ENCODE measurements at regions not wholly inside any gene's neighbourhood (a gene's known extent, or its start where the extent isn't known, plus 50 kb on each side); places are given as distances from the start of the nearest gene placed in this dataset.

GRCh38 chr2:47315475-47315874, 53.6 kb upstream of the EPCAM start:
- no peak for DNase-seq

- DNase-seq = no peak
Observed at GRCh38 chr2:47313728-47314127, 55.4 kb upstream of the EPCAM start.

- DNase-seq = no peak
Observed at GRCh38 chr2:47313141-47313691, 55.9 kb upstream of the EPCAM start.

- DNase-seq = no peak
Observed at GRCh38 chr2:47312491-47312850, 56.6 kb upstream of the EPCAM start.

DNA sequence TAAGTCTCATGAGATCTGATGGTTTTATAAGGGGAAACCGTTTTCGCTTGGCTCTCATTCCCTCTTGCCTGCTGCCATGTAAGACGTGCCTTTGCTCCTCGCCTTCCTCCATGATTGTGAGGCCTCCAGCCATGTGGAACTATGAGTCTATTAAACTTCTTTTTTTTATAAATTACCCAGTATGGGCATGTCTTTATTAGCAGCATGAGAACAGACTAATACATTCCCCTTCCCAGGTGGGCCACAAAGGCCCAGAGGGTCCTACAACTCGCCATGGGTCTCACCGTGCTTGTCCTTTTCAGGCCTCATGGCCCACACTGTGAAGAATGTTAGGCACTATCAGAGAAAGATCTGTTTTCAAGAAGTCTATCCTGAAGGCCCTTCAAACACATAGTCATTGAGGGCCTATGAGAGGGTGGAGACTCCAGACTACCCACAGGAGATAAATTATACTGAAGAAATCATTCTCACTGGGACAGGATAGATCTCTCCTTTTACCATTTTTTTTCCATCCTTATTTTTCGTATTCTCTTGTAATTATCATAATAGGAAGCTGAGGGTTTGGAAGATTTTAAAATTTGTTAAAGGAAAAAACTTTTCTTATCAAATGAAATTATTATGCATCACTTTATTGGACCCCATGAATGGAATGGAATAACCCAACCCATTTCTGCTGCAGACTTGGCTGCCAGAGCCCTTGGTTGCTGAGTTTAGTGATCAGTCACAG, 57.2 kb upstream of the EPCAM start:
- no peak for DNase-seq

GRCh38 chr2:47310801-47311560, 58.1 kb upstream of the EPCAM start:
- no peak for DNase-seq

DNA sequence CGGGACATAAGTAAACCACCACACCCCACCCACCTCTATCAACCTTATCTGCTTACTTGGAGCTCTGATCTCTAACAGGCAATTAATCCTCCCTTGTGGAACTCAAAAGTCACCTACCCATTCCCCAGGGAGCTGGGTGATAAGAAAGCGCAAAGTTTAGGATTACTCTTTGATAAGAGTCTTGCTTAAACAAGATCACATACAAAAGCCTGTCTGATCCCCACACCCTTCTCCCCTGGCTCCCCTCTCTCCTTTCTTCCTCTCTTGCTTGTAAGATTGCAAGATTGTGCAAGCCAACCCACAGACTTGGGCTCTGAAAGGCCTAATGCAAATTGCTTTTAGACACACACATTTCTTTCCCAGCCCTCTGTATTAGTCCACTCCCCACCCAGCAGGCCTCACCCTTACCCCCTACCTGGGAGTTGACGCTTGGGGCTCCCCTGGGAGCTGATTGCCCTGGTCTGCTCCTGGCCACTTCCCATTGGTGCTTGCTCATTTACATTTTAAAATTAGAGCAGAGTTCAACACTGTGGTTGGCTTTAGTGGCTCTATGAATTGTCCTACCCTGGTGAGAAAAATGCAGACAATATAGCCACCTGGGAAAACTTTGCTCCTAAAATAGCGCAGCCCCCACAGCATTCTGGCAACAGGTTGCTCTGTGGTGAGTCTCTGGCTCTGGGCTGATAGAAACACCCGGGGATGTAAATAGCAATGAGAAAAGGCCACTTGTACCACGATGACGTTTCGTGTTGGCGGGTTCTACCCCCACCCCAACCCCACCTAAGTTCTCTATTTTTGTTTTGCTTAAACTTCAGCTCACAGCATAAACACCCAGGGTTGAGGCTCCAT, 58.9 kb upstream of the EPCAM start:
- peak; percentile 52 for DNase-seq

DNA sequence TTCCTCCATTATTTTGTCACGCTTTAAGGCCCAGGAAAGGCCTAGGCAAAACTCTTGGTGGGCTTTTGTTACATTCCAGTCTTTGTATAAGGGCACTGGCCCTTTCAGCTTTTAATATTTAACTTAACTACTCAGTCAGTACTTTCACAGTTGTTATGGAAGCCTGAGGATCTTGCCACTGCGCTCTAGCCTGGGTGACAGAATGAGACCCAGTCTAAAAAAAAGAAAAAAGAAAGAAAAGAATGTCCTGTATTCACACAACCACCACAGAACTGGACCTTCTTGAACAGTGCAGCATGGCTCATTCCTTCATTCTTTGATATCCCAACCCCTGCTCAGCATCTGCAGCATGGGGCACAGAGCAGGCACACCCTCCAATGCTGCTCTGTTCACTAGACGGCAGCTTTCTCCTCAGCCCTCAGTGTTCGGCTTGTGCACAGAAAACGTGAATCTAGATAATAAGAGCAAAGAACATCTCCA, 59.6 kb upstream of the EPCAM start:
- DNase-seq = no peak

GRCh38 chr2:47307066-47307465, 62.0 kb upstream of the EPCAM start:
- peak; percentile 28 for DNase-seq

- no peak for DNase-seq
Observed at GRCh38 chr2:47304654-47305053, 64.5 kb upstream of the EPCAM start.

DNA sequence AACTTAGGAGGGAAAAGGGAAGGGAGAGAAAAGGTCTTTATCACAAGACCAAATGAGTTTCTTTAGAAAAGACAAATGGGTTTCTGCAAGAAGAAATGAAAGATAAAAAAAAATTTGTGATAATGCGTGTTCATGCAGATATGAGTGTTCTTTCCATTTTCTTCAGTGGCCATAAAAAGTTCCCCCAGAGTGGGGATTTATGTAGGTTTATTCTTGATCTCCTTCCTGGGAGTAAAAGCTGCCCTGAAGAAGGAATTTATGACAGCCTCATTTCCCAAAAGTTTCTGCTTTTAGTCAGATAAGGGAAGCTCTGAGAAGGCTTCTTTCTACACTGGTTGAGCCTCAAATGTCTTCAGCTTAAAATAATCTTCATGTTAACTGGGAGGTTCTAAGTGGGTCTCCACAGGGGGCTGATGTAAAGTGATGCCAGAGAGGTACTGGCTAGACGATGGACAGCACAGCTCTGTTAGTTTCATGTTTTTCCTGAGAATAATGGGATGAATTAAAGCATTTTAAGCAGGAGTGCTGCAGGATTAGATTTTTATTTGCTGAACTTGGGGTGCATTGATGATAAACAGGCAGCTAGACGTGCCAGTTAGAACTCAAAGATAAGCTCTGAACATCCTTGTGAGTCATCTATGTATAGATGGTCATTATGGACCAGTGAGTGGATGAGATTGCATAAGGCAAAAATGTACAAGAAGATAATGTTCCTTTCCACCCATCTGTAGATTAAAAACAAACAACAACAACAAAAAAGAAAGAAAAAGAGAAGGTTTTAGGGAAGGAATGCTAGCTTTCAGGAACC, 65.6 kb upstream of the EPCAM start:
- no peak for DNase-seq

DNA sequence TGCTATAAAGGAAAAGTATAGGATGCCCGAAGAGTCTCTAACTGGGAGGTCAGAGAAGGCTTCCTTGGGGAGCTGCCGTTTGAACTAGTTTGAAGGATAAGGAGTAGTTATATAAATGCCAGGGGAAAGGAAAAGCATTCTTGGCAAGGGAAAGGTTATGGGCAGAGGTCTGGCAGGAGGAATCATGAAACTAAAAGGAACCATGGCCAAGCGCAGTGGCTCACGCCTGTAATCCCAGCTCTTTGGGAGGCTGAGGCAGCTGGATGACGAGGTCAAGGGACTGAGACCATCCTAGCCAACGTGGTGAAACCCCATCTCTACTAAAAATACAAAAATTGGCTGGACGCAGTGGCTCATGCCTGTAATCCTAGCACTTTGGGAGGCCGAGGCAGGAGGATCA, 66.8 kb upstream of the EPCAM start:
- no peak for DNase-seq

DNA sequence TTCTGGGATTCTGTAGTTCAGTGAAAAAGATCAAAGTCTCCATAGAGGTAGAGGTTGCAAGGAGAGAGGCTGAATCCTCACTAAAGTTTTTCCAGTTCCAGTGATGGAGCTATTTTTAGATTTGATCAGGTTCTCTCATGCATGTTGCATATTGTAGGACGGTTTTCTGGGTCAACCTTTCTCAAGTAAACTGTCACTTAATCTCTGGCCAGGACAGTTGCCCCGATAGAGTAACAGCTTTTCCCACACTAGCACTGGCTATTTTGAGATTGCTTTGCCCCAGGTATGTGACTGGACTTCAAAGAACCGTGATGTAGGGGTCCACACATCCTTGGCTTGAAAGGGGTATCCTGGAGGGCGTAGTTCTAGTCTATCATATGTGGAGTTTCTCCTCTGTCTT, 67.4 kb upstream of the EPCAM start:
- no peak for DNase-seq

DNA sequence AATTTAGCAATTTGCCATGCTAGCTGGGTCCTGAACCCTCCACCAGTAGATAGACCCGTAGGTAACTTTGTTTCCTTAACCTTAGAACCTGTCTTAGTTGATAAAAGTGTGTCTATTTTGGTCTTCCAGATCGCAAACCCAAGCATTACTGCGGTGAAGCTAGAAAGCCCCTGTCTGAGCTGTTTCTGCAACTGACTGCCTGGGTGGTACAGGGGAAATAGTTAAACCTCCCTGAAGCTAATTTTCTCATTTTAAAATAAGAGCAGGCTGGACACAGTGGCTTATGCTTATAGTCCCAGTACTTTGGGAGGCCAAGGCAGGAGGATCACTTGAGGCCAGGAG, 67.9 kb upstream of the EPCAM start:
- DNase-seq = no peak

- no peak for DNase-seq
Observed at GRCh38 chr2:47300609-47301276, 68.4 kb upstream of the EPCAM start.

GRCh38 chr2:47300081-47300480, 69.0 kb upstream of the EPCAM start:
- no peak for DNase-seq

DNA sequence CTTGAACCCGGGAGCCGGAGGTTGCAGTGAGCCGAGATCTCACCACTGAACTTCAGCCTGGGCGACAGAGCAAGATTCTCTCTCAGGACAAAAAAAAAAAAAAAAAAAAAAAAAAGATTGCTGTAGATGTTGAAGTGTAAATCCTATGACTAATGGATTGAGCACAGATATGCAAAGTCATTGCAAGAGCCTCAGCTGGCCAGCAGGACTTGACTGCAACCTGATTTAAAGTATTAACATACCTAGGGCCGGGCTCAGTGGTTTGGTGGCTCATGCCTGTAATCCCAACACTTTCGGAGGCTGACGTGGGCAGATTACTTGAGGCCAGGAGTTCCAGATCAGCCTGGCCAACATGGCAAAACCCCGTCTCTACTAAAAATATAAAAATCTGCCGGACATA, 69.6 kb upstream of the EPCAM start:
- DNase-seq = peak; percentile 80

- DNase-seq = no peak
Observed at GRCh38 chr2:47298771-47299170, 70.3 kb upstream of the EPCAM start.

DNA sequence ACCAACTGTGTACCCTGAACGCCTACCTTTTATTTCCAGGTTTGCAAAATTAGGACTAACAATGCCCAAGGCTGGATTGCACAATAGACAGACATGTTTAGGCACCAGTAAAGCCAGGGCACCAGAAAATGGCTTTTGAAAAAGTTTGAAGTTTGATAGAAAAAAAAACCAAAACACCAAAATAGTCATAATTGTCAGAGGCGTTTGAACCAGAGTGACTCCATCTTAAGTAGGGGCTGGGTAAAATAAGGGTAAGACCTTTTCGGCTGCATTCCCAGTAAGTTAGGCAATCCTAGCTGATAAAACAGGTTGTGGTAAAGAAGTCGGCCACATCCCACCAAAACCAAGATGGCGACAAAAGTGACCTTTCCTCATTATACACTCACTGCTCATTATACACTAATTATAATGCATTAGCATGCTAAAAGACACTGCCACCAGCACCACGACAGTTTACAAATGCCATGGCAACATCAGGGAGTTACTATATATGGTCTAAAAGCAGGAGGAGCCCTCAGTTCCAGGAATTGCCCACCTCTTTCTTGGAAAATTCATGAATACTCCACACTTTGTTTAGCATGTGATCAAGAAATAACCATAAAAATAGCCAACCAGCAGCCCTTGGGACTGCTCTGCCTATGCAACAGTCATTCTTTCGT, 71.2 kb upstream of the EPCAM start:
- DNase-seq = no peak

GRCh38 chr2:47295981-47296635, 73.0 kb upstream of the EPCAM start:
- no peak for DNase-seq
